ENCODE measurements at regions not wholly inside any gene's neighbourhood (a gene's known extent, or its start where the extent isn't known, plus 50 kb on each side); places are given as distances from the start of the nearest gene placed in this dataset.
"Not testable (repeated sequence)": the region's sequence is repeated elsewhere in the genome, so short reads cannot be mapped to it uniquely, and the experiment has no call there.

- no peak for DNase-seq (ENCODE audit: low read depth in 2 of 2)
These were observed 233.3 kb downstream of the ZNF608 start for GRCh38 chr5:124512952-124513632.

DNA sequence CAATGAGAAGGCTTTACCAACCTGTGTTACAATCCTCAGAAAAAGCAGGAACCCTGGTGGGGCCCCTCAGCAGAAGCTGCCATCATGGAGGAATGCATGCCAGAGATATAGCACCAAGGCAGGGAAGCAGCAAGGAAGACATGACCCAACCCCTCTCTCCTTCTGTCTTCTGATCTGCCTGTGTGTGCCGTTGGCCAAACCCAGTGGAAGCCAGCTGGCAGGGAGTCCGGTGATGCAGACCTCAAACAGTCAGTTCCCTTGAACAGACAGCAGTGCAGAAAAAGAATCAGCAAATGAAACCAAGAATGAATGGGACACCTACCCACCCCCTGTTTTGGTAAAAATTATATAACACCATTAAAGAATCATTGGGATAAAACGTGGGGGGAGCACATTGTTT is 234.2 kb downstream of the ZNF608 start:
- DNase-seq (ENCODE audit: low read depth in 2 of 2) = no peak

DNA sequence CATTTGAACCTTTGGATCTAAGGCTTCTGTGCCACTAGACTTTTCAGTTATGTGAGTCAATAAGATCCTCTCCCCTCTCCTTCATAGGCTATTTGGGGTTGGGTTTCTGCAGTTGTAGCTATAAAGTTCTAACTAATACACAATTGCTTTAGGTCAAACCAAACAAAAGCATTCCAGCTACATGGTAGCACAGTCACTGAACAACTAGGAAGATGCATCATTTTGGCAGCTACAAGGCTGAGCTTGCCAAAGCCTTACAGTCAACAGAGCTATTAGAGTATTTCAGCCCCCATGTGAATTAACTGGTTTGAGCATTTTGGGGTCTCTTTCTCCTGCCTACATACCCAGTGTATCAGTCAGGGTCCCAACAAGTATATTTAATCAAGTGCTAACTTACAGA is 234.6 kb downstream of the ZNF608 start:
- no peak for DNase-seq (ENCODE audit: low read depth in 2 of 2)

- DNase-seq (ENCODE audit: low read depth in 2 of 2) = no peak
These were observed 238.8 kb downstream of the ZNF608 start for GRCh38 chr5:124507688-124508087.

GRCh38 chr5:124504081-124504916 is 242.1 kb downstream of the ZNF608 start:
- no peak for DNase-seq (ENCODE audit: low read depth in 2 of 2)

- DNase-seq (ENCODE audit: low read depth in 2 of 2) = no peak
These were observed 243.9 kb downstream of the ZNF608 start for GRCh38 chr5:124502551-124502950.

DNA sequence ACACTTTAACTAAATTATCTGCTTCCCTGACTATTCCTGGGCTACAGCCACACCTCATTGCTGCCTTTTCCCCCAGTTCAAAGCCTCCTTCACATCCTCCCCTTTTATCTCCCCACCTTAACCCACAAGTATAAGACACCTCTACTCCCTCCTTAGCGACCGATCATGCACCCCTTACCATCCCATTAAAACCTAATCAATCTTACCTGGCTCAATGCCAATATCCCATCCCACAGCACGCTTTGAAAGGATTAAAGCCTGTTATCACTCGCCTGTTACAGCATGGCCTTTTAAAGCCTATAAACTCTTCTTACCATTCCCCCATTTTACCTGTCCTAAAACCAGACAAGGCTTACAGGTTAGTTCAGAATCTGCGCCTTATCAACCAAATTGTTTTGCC is 246.6 kb downstream of the ZNF608 start:
- DNase-seq (ENCODE audit: low read depth in 2 of 2) = not testable (repeated sequence)

DNA sequence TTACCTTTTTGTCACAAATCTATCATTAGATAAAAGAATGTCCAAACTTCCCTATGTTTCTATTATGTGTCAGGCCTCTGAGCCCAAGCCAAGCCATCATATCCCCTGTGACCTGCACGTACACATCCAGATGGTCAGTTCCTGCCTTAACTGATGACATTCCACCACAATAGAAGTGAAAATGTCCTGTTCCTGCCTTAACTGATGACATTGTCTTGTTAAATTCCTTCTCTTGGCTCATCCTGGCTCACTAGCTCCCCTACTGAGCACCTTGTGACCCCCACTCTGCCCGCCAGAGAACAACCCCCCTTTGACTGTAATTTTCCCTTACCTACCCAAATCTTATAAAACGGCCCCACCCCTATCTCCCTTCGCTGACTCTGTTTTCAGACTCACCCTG is 249.5 kb downstream of the ZNF608 start:
- not testable (repeated sequence) for DNase-seq (ENCODE audit: low read depth in 2 of 2)

DNA sequence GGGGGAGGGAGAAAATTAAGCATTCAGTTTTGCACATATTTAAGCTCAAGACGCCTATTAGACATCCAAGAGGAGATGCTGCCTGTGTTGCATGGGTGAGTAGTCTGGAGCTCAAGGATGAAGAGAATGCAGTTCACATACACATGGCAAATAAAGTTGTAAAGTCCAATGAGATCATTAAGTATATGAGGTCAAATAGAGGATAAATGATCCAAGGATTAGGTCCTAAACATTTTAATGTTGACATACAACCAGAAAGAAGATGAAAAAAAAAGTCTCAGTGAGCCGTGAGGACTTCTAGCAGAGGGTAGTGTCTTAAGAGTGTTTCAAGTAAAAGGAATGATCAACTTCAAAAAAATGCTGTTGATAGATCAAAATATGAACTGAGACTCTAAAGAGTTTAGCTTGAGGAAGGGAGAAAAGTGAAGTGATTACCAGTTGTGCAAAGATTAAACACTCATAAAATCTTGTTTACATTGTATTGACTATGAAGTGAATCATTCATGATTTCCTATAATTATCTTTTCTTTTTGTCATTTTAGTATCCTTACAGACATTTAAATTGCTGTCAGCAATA is 251.8 kb downstream of the ZNF608 start:
- peak in 1 of 2 experiments; percentile 24 for DNase-seq (ENCODE audit: low read depth in 2 of 2)

DNA sequence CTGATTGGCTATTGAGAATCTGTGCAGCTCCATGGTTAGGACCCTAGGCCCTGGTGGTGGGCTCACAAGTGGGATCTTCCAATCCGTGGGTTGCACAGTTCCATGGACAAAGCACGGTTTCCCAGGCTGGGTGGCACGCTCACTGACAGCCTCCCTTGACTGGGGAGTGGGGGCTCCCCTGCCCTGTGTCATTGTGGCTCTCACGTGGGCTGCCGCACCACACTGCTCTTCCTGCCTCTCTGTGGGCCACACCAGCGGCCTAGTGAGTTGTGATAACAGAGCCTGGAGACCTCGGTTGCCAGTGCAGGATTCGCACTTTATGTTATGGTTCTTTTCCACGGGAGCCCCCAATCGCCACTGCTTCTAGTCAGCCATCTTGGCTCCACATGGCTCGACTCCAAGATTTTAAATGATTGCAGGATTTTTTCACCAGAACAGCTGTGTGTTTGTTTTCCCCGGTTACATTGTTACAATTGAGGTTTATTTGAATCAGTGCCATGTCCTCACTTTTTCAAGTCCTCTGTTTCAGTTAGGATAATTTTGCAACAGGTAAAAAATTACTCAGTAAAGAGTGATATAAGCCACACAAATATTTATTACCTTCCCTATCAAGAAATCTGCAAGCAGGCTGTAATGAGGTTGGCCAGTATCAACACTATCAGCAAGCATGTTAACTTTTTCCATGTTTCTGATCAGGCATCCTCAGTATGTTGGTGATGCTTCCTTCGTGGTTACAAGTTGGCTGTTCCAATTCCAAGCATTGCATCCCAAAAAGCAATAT is 253.8 kb downstream of the ZNF608 start:
- DNase-seq (ENCODE audit: low read depth in 2 of 2) = no peak

- not testable (repeated sequence) for DNase-seq (ENCODE audit: low read depth in 2 of 2)
These were observed 256.1 kb downstream of the ZNF608 start for GRCh38 chr5:124490315-124490714.

- DNase-seq (ENCODE audit: low read depth in 2 of 2) = no peak
These were observed 265.0 kb downstream of the ZNF608 start for GRCh38 chr5:124481419-124481818.

- DNase-seq (ENCODE audit: low read depth in 2 of 2) = no peak
These were observed 265.5 kb downstream of the ZNF608 start for GRCh38 chr5:124480964-124481363.

- no peak for DNase-seq (ENCODE audit: low read depth in 2 of 2)
These were observed 266.4 kb downstream of the ZNF608 start for GRCh38 chr5:124480022-124480421.

- no peak for DNase-seq (ENCODE audit: low read depth in 2 of 2)
These were observed 268.2 kb downstream of the ZNF608 start for GRCh38 chr5:124478264-124478663.

DNA sequence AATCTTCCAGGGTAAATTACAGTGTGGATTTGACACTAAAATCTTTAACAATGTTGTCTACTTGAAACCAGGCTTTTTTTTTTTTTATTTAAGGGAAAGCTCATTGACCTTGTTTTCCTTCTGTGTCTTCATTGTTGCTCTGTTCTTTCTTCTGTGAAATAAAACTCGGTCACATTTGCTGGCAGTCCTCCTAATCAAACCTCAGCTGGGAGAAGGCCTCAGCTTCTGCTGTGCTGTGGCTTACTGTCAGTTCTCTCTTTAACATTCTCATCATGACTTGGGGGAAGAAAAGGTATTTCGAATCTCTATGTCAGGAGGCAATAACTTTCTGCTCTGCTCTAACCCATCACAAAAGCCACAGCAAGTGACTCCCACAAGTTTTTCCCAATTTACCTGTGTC is 268.9 kb downstream of the ZNF608 start:
- DNase-seq (ENCODE audit: low read depth in 2 of 2) = no peak

GRCh38 chr5:124477062-124477461 is 269.4 kb downstream of the ZNF608 start:
- no peak for DNase-seq (ENCODE audit: low read depth in 2 of 2)

DNA sequence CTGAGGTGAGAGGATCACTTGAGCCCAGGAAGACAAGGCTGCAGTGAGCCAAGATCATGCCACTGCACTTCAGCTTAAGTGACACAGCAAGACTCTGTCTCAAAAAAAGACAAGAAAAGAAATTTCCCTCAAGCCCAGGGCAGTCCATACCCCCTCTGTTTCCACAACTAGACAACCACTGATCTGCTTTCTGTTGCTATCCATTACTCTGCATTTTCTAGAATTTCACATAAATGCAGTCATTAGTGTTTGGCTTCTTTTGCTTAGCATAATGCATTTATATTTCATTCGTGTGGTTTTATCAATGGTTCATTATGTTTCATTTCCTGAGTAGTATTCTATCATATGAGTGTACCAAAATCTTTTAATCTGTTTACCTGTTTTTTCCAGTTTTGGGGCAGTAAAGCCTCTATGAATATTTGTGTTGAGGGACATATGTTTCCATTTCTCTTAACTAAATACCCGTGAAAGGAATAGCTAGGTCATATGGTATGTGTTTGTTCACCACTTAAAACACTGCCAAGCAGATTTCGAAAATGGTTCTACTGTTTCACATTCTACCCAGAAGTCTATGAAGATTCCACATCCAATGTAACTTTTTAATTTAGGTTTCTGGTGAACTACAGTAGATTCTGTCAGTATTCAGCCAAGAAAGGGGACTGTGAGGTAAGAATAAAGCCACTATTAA is 271.8 kb downstream of the ZNF608 start:
- peak in 1 of 2 experiments; percentile 20 for DNase-seq (ENCODE audit: low read depth in 2 of 2)

DNA sequence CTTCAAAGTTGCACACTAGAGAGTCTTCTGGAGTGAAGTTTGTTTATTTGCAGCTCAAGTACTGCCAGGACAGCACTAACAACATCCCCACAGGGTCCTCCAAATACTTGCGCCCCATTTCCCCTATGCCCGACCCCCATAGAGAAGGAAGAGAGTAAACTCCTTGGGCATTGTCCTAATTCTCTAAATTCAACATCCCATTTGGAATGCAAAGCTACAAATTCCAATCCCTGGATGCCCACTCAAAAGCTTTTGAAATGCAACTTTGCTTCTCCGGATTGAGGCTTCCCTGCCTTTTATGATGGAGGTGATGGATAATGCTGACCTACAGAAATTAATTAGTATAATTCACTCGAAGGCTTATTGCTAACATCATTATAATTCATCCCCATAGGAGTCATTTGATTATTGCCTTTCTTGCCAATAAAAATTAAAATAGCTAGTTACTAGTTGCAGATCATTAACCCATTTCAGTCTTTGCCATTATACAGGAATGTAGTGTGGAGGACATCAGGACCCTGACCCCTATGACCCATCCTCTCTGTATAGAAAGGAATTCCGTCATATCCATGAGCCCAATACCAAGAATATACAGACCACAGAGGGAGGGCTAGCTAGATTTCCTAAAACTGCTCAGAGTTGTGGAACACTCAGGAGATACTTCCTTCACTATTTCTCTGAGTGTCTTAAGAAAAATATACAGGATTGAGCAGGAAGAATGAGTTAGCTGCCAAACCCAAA is 277.6 kb downstream of the ZNF608 start:
- no peak for DNase-seq (ENCODE audit: low read depth in 2 of 2)

DNA sequence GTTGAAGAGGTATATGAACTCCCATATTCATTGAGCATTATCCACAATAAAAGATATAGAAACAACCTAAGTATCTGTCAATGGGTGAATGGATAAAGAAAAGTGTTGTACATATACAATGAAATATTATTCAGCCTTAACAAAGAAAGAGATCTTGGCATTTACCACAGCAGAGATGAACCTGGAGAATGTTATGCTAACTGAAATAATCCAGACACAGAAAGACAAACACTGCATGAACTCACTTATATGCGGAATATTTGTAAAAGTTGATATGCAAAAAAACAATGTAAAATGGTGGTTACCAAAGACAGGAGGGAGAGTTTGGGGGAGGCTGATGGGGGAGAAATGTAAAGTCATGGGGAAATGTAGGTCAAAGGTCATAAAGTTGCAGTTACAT is 278.7 kb downstream of the ZNF608 start:
- no peak for DNase-seq (ENCODE audit: low read depth in 2 of 2)

DNA sequence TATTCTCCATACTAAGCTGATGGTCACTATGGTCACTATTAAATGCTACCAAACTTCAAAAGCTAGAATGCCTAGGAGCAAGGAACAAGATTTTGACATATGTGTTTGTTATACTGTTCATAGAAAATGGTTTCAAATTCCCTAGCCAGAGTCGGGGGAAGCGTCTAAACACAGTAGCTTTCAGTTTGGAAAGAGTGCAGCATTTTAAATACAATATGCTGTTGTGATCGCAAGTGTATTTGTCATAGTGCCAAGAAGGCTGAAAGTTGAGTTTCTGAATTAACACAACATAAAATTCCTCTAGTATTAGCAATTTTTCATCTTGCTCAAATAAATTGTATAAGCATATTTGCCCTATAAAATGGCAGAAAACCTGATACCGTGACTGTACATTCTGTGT is 280.4 kb downstream of the ZNF608 start:
- no peak for DNase-seq (ENCODE audit: low read depth in 2 of 2)

Data from fibroblast of skin of left quadriceps (primary cell).